GM20431 (cell line): ENCODE measurements at regions not wholly inside any gene's neighbourhood (a gene's known extent, or its start where the extent isn't known, plus 50 kb on each side); places are given as distances from the start of the nearest gene placed in this dataset.
"Not testable (repeated sequence)": the region's sequence is repeated elsewhere in the genome, so short reads cannot be mapped to it uniquely, and the experiment has no call there.

Experiments used
- in situ Hi-C: fragments of 300-500 bp; cut with MseI, MboI; formaldehyde crosslinking; loops from one replicate; pipeline ENCODE4 v1.15.0; 2020; ENCODE audit warnings: low sequenced_read_pairs; ENCODE audit not compliant: unreplicated experiment

DNA sequence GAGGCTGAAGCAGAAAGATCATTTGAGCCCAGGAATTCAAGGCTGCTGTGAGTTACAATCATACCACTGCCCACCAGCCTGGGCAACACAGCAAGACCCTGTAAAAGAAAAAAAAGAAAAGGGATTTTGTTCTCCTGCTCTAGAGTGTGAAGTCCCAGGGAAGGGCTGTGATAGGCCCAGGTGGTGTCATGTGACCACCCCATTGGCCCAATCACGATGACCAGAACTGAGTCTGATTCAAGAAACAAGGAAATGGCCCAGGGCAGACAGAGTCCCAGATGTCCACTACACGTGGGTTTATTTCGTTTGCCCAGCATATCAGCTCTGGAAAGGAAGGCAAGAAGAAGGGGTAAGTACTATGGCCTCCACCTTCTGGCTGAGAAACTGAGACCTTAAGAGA lies 81.3 kb upstream of the CUX1 start:
- in situ Hi-C loops: no loop called here

DNA sequence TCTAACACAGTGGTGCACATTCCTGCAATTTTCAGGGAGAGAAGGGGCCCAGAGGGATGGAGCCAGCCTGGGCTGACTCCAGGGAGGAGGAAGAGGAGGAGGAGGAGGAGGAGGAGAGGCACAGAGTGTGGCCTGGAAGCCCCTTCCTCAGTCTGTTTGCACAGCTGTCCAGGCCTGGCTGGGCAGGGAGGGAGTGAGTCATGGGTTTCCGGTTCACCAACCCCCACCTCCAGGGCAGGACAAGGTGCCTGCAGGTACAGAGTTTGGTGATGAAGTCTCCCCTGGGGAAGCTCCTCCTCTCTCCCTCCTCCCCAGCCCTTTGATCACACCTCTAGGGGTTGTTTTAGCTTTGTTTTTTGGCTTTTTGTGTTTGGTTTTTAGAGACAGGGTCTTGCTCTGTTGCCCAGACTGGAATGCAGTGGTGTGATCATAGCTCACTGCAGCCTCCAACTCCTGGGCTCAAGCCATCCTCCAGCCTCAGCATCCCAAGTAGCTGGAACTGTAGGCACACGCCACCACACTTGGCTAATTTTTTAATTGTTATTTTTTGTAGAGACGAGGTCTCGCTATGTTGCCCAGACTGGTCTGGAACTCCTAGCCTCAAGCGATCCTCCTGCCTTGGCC lies 77.5 kb upstream of the CUX1 start:
- in situ Hi-C loops: no loop called here

DNA sequence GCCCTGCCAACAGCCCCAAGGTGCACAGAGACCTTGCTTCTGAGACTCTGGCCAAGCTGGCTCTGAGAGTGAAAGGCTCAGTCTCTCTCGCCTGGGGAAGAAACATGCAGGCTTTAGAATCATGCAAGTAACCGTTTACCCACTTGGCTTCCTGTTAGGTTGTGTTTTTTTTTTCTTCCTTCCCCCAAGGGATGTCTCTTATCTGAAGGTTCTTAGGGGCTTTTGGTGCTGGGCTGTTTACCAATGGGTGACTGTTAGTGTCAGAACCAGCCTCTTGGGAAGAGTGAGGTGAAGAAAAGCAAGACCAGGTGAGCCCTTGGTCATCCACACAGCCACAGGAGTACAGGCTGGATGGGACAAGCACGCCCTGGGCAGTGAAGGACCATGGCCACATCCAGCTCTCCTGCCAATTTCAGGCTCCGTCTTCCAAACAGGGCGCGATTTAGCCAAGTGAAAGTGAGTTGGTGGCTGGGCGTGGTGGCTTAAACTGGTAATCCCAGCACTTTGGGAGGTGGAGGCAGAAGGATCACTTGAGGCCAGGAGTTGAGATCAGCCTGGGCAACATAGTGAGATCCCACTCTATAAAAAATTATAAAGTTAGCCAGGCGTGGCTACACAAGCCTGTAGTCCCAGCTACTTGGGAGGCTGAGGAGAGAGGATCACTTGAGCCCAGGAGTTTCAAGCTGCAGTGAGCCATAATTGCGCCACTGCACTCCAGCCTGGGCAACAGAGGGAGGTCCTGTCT lies 76.3 kb upstream of the CUX1 start:
- in situ Hi-C loops: no loop called here

DNA sequence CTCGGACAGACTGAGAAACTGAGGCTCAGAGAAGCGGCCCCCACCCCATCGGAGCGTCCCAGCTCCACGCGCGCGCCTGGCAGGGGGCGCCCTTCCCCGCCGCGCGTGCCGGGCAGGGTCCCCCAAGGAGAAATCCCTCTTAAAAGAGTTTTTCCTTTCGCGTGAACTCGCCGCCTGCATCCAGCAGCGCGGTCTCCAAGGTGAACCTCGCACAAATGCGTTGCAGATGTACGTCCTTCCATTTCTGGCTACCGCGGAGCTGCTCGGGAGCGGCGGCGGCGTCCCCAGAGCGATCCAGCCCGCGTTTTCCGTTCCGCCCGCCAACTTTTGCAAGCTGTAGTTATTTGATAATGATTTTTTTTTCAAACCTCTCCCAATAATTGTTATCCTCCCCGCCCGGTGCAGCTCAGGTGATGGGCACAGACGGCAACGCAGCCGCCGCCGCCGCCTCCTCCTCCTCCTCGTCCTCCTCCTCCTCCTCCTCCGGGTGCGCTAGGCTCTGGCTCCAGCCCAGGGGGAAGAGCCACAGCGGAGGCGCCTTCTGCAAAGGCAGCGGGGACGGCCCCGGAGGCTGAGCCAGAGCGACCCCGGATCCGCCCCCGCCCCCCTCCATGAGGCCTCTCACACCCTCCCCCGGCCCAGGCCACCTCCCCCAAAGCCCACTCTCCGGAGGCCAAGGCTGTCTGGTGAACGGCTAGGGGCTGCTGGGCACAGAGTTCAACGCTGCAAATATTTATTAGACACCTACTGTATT lies 74.0 kb upstream of the CUX1 start:
- in situ Hi-C loops: no loop called here

DNA sequence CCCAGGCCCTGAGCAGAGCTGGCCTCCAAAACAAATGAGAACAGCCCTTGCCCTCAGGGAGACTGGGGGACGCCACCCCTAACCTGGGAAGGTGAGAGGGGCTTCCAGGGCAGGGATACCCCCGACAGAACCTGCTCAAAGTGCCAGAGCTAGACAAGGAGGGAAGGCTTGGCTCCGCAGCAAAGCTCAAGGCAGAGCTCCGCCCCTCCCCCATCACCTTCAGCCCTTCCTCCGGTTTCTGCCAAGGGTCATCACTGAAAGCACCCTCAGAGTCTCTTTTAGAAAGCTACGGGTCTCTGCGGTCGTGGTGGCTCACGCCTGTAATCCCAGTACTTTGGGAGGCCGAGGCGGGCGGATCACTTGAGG lies 73.4 kb upstream of the CUX1 start:
- in situ Hi-C loops: no loop called here

DNA sequence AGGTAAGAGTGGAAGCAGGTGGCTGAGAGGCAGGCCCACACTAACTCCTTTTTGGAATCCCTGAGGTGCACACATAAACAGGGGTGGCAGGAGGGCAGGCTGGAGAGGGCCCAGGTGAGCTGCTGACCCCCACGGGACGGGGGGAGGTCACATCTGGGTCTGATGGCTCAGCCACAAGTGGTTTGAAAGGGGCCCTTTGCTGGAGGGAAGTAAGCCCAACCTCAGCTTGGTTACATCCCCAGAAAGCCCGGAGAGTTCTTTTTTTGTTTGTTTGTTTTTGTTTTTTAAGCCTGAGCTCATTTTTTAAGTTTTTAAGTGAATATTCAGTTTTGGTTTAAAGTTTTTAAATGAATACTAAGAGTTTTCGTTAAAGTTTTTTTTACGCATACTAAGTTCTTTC lies 72.8 kb upstream of the CUX1 start:
- in situ Hi-C loops: no loop called here

DNA sequence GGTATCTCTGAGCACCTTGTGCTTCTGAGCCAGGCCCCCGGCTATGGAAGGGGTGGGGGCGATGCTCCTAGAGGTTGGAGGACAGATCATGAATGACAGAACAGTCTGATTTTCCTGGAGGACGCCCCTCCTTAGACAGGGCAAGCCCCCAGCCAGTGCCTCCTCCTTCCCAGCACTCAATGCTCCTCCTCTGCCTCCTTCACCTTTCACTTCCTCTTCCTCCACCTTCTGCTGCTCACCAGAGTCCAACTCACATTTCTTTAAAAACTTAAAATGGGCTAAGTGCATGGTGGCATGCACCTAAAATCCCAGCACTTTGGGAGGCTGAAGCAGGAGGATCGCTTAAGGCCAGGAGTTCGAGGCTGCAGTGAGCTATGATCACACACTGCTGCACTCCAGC lies 71.1 kb upstream of the CUX1 start:
- in situ Hi-C loops: no loop called here

DNA sequence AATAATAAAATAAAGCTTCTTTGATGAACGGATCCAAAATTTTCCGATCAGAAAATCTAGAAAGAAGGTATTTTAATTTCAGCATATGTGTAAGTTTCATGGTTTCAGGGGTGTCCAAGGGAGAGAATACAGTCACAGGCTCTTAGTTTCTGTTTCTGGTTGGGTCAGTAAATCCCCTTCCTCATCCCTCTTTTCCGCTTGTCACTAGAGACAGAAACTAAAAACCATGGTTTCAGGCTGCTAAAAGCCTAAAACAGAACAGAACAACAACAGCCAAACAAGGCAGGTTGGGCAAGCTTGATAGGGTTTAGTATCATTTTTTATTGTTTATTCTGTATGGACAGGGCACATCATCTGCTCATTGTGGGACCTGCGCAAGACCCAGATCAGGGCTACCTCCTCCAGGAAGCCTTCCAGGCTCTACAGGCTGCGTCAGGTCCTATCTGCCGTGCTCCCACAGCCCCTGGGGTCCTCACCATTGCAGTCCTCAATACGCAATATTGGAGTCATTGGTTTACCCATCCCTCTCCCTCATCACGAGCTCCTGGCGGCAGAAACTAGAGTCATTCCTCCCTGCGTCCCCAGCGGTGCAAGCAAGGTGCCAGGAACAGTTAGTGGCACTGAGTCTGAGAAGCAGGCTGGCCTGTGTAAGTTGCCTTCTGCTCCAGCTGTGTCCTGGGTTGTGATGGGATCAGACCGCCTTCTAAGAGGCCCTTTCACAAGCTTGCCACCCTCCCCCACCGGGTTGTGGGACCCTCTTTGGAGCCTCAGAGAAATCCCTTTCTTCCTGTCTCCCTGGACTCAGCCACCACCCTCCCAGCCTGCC lies 70.2 kb upstream of the CUX1 start:
- in situ Hi-C loops: no loop called here

DNA sequence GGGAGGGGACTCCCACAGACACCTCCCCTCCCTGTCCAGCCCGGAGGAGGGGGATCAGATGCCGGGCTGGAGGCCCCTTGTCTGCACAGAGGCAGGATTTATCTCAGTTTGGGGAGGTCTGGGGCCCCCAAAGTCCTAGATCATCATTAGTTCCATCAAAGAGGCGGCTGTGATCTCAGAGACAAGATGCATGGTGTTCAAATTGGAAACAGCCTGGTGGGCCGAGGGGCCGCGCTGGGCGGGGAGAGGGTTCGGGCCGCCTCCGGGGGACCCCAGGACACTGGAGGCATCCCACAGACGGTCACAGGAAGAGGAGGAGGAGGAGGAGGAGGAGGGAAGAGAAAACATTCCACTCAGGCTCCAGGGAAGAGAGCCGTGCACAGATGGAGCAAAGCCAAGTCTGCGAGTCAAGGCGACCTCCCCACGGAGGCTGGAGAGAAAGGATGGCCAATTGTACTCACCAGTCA lies 69.5 kb upstream of the CUX1 start:
- in situ Hi-C loops: no loop called here

DNA sequence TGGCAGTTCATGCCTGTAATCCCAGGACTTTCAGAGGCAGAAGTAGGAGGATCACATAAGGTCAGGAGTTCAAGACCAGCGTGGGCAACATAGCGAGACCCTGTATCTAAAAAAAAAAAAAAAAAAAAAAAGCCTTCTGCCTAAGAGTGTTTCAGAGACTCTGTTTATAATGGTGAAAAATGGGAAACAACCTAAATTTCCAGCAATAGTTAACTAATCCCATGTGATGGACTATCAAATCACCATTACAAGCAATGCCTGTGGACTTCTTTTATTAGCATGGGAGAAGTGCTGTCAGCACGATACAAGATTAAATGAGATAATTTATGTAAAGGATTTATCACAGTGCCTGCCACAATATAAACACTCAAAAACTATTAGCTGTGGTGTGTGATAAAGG lies 67.5 kb upstream of the CUX1 start:
- in situ Hi-C loops: no loop called here

DNA sequence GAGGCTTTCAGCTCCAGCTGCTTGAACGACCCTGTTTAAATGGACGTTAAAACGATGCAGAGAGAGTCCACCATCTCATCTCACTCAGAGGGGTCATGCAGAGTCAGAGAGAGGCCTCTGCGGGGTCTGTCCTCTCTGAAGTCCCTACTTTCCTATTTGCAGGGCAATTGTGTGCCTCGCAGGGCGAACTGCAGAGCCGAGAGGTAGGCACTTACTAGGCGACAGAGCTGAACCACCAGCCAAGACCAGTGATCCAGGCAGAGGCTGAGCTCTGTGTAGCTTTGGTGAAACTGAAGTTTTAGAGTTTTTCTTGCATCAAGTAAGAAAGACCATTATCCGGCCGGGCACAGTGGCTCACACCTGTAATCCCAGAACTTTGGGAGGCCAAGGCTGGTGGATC lies 64.1 kb upstream of the CUX1 start:
- in situ Hi-C loops: no loop called here

DNA sequence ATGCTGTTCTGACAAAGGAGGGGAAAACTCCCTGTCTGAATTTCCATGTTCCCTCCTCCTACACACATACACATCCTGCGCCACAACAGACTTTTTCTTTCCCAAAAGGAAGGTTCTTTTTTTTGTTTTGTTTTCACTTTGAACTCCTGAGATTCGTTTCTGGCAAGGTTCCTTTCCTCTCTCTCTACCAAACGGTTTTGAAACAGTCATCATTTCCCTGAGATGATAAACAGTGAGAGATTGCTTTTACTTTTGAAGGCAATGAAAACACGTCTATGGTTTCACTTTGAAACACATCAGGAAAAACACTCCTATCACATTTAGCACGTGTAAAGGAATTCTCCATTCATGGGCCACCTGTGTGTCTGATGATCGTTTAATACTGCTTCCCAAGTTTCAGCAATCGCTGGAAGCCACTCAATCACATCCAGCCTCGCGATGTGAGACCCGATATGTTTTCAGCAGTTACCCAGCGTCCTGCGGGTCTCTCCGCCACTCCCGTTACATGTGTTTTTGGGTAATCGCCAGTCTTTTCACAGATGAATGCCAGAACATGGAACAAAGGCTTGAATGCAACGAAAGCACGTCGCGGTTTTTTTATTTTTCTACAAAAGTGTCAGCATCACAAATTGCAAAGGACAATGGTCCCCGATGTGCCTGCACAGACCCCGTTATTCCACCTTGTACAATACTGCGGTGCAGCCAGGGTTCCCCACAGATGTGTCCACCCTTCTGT lies 62.8 kb upstream of the CUX1 start:
- in situ Hi-C loops: no loop called here

DNA sequence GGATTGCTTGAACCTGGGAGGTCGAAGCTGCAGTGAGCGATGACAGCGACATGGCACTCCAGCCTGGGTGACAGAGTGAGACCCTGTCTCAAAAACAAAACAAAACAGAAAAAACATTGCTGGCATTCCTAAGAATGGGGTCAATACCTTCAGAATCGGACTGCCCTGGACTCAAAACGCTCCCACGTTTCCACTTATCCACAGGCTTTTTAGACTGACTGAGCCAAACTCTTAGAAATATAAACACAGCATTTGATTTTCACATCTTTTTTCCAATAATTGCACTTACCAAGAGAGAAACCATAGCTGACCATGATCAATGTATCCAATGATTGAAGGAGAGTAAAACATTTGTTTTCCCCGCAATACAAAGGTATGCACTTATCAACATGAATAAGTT lies 59.5 kb upstream of the CUX1 start:
- in situ Hi-C loops: no loop called here

DNA sequence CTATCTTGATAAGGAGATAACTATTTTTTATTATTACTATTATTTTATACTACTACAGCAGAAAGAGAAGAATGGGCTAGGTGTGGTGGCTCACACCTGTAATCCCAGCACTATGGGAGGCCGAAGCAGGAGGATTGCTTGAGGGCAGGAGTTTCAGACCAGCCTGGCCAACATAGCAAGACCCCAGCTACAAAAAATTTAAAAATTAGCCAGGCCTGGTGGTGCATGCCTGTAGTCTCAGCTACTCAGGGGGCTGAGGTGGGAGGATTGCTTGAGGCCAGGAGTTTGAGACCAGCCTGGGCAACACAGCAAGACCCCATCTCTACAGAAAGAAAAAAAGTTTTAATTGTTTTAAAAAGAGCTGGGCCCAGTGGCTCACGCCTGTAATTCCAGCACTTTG lies 58.9 kb upstream of the CUX1 start:
- in situ Hi-C loops: not testable (repeated sequence)

DNA sequence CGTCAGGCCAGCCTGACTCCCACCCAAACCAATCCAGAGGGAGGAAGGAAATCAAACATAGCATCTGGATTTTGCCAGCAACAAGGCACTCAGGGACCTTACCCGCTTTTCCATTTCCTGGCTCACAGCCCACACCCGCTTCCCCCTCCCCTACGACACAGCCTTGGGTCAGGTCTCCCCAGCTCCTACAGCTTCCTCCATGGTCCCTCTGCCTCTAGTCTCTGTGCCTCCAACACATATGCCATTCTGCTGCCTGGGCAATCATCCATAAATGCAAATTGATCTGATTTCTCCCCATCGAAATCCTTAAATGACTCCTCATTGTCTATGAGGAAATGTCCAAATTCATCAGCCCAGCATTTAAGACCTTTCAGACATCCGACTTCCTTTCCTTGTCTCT lies 53.2 kb upstream of the CUX1 start:
- in situ Hi-C loops: no loop called here

DNA sequence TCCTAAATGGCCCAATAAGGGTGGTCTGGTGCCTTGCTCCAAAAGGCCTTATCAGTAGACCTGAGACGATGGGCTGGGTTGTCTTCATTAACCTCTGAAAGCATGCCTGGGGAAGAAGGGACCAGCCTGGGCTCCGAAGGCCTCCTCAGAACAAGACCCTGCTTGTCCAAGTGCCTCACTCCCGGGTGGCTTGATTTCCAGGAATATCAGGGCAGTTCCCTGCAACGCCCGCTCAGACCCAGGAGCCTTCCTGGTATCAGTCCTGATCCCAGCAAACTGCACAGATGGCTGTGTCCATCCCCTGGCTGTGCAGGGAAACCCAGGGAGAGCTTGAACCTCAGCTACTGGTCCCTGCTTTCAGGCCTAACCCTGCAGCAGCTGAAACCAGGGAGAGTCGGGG lies 49.9 kb upstream of the CUX1 start:
- in situ Hi-C loops: no loop called here
